HEK293 (cell line): ENCODE measurements at regions not wholly inside any gene's neighbourhood (a gene's known extent, or its start where the extent isn't known, plus 50 kb on each side); places are given as distances from the start of the nearest gene placed in this dataset.

ENCODE experiments used
- CTCF ChIP-seq: fragments of 450-650 bp; formaldehyde crosslinking; IDR thresholded peaks from 2 replicates; pipeline ENCODE4 v1.5.1; 2016; ENCODE audit warnings: missing biosample characterization, missing genetic modification characterization
- ZBTB20 ChIP-seq: fragments of 450-650 bp; formaldehyde crosslinking; IDR thresholded peaks from 2 replicates; pipeline ENCODE4 v1.5.1; 2016; ENCODE audit warnings: missing biosample characterization, missing genetic modification characterization
- ZNF24 ChIP-seq: fragments of 450-650 bp; formaldehyde crosslinking; IDR thresholded peaks from 2 replicates; pipeline ENCODE4 v1.5.1; 2016; ENCODE audit warnings: missing biosample characterization, missing genetic modification characterization
- ZNF266 ChIP-seq: fragments of 450-650 bp; formaldehyde crosslinking; IDR thresholded peaks from 2 replicates; pipeline ENCODE4 v1.5.1; 2016; ENCODE audit warnings: missing biosample characterization, missing genetic modification characterization, low read depth
- ZNF324 ChIP-seq: fragments of 450-650 bp; formaldehyde crosslinking; IDR thresholded peaks from 2 replicates; pipeline ENCODE4 v1.5.1; 2016; ENCODE audit warnings: missing biosample characterization, missing genetic modification characterization
- ZNF747 ChIP-seq: fragments of 450-650 bp; formaldehyde crosslinking; IDR thresholded peaks from 2 replicates; pipeline ENCODE4 v1.5.1; 2016; ENCODE audit warnings: missing biosample characterization, missing genetic modification characterization
- TF ChIP-seq, protein P1 (sequence below): fragments of 450-650 bp; formaldehyde crosslinking; IDR thresholded peaks from 2 replicates; pipeline ENCODE4 v1.5.1; 2016; ENCODE audit warnings: missing biosample characterization, missing genetic modification characterization

DNA sequence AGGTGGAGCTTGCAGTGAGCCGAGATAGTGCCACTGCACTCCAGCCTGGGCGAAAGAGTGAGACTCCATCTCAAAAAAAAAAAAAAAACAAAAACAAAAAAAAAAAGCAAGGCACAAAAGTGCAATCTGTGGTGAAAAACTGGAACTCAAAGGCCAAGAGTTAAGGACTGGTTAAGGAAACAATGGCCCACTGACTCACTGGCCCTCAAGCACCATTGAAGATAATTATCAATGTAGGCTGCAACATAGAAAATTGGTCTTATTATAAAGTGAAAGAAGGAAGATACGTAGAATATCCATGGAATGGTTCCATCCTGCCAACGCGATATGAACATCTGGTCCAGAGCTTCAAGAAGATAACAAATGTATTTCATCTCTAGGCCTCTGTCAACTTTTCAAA, 444.2 kb downstream of the SOX9 start:
- TF ChIP-seq ZNF24 (tag by site-specific recombination) (no peak), ZBTB20 (tag by site-specific recombination) (no peak), ZNF324 (tag by site-specific recombination) (no peak), ZNF747 (tag by site-specific recombination) (no peak), CTCF (tag by site-specific recombination) (no peak), ZNF266 (tag by site-specific recombination) (no peak)
- TF ChIP-seq, protein P1, sequence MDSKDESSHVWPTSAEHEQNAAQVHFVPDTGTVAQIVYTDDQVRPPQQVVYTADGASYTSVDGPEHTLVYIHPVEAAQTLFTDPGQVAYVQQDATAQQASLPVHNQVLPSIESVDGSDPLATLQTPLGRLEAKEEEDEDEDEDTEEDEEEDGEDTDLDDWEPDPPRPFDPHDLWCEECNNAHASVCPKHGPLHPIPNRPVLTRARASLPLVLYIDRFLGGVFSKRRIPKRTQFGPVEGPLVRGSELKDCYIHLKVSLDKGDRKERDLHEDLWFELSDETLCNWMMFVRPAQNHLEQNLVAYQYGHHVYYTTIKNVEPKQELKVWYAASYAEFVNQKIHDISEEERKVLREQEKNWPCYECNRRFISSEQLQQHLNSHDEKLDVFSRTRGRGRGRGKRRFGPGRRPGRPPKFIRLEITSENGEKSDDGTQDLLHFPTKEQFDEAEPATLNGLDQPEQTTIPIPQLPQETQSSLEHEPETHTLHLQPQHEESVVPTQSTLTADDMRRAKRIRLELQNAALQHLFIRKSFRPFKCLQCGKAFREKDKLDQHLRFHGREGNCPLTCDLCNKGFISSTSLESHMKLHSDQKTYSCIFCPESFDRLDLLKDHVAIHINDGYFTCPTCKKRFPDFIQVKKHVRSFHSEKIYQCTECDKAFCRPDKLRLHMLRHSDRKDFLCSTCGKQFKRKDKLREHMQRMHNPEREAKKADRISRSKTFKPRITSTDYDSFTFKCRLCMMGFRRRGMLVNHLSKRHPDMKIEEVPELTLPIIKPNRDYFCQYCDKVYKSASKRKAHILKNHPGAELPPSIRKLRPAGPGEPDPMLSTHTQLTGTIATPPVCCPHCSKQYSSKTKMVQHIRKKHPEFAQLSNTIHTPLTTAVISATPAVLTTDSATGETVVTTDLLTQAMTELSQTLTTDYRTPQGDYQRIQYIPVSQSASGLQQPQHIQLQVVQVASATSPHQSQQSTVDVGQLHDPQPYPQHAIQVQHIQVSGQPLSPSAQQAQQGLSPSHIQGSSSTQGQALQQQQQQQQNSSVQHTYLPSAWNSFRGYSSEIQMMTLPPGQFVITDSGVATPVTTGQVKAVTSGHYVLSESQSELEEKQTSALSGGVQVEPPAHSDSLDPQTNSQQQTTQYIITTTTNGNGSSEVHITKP (tag by site-specific recombination): no peak
